NB4 (cell line): ENCODE measurements at regions not wholly inside any gene's neighbourhood (a gene's known extent, or its start where the extent isn't known, plus 50 kb on each side); places are given as distances from the start of the nearest gene placed in this dataset.

Experiments
- POLR2A ChIP-seq: IDR thresholded peaks from 2 replicates; pipeline ENCODE4 v1.6.1; 2011; ENCODE audit warnings: mild to moderate bottlenecking; ENCODE audit not compliant: insufficient read length; ENCODE audit errors: extremely low read depth
- TF ChIP-seq, protein P1 (sequence below): IDR thresholded peaks from one replicate; pipeline ENCODE4 v1.5.1; 2012; ENCODE audit warnings: low read depth, low read length

DNA sequence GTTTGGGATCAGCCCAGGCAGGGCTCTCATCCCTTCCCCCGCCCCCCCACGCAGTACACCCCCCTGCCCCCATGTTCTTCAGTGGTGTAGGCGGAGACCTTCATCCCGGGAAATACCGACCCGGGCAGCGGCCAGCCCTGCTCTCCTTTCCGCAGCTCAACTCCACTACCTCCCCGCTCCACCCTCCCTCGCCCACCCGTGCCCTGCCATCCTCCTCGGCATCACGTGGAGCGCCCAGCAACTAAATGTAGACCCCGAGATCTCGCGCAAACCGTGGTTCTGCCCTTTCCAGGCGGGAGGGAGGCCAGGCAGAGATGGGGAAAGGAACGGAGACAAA lies 1932.2 kb upstream of the DEFB115 start:
- TF ChIP-seq, protein P1, sequence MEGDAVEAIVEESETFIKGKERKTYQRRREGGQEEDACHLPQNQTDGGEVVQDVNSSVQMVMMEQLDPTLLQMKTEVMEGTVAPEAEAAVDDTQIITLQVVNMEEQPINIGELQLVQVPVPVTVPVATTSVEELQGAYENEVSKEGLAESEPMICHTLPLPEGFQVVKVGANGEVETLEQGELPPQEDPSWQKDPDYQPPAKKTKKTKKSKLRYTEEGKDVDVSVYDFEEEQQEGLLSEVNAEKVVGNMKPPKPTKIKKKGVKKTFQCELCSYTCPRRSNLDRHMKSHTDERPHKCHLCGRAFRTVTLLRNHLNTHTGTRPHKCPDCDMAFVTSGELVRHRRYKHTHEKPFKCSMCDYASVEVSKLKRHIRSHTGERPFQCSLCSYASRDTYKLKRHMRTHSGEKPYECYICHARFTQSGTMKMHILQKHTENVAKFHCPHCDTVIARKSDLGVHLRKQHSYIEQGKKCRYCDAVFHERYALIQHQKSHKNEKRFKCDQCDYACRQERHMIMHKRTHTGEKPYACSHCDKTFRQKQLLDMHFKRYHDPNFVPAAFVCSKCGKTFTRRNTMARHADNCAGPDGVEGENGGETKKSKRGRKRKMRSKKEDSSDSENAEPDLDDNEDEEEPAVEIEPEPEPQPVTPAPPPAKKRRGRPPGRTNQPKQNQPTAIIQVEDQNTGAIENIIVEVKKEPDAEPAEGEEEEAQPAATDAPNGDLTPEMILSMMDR, result no peak
- TF ChIP-seq POLR2A, result no peak
